ENCODE measurements at regions not wholly inside any gene's neighbourhood (a gene's known extent, or its start where the extent isn't known, plus 50 kb on each side); places are given as distances from the start of the nearest gene placed in this dataset.

DNA sequence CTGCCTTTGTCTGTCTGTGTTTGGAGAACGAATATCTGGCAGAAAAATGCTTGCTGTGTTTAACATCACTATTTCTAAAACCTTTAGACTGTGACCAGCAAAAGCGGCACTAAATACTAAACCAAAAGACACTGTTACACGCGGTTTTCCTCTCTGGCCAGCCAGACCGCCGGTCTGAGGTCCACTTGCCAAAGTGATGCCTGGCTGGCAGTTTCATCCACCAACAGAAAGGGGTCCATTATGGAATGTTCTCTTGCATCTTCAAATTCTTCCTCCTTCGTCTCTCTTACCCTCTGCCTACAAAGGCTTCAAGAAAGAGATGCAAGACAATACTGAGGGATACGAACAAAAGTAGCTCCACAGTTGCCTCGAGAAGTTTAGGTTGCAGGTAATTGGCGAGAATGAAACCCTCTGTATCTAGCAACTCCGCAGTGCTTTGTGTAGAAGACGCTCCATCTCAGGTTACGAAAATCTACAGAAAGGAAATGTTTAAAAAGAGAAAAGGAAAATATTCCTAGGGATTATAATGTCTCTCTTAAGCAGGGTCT lies 176.6 kb downstream of the TRIM27 start:
- peaks cover 40% of the 10 kb centered on the region for H3K9me3 Mint-ChIP-seq
- TF ChIP-seq, protein P1, sequence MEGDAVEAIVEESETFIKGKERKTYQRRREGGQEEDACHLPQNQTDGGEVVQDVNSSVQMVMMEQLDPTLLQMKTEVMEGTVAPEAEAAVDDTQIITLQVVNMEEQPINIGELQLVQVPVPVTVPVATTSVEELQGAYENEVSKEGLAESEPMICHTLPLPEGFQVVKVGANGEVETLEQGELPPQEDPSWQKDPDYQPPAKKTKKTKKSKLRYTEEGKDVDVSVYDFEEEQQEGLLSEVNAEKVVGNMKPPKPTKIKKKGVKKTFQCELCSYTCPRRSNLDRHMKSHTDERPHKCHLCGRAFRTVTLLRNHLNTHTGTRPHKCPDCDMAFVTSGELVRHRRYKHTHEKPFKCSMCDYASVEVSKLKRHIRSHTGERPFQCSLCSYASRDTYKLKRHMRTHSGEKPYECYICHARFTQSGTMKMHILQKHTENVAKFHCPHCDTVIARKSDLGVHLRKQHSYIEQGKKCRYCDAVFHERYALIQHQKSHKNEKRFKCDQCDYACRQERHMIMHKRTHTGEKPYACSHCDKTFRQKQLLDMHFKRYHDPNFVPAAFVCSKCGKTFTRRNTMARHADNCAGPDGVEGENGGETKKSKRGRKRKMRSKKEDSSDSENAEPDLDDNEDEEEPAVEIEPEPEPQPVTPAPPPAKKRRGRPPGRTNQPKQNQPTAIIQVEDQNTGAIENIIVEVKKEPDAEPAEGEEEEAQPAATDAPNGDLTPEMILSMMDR (IDR thresholded peaks at IDR 0.05; ENCODE audit: unreplicated experiment in 3 of 3): no peak
- H3K27me3 Mint-ChIP-seq (ENCODE audit: low read depth): peaks cover 92% of the 10 kb centered on the region
- no peaks in the 10 kb centered on the region for H3K4me1 Mint-ChIP-seq
- peaks cover 9% of the 10 kb centered on the region for H3K36me3 Mint-ChIP-seq (ENCODE audit: low read depth)
- peak overlapping the region in 1 of 3 experiments; percentile 31 for H3K4me3 Mint-ChIP-seq
- H3K27ac Mint-ChIP-seq: no peak overlapping the region

DNA sequence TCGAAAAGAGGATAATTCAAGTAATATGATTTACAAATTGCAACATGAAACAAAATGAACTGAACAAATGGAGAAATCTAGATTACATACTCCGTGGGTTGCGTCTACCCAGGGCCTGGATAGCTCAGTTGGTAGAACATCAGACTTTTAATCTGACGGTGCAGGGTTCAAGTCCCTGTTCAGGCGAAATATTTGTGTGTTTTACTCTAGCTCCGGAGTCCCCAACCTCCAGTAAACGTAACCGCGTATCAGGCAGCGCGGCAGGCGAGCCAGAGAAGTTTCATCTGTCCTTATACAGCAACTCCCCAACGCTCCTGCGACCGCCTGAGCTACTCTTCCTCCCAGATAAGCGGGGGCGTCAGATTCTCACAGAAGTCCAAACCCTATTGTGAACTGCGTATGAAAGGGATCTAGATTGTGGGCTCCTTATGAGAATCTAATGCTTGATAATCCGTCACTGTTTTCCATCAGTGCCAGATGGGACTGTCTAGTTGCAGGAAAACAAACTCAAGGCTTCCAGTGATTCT lies 176.1 kb downstream of the TRIM27 start:
- Mint-ChIP-seq H3K27ac (no peak overlapping the region), H3K4me1 (no peaks in the 10 kb centered on the region), H3K27me3 (ENCODE audit: low read depth) (peaks cover 93% of the 10 kb centered on the region), H3K4me3 (peak overlapping the region in 1 of 3 experiments; percentile 31), H3K36me3 (ENCODE audit: low read depth) (peaks cover 9% of the 10 kb centered on the region), H3K9me3 (peaks cover 40% of the 10 kb centered on the region)
- TF ChIP-seq, protein P1 (IDR thresholded peaks at IDR 0.05; ENCODE audit: unreplicated experiment in 3 of 3): no peak

DNA sequence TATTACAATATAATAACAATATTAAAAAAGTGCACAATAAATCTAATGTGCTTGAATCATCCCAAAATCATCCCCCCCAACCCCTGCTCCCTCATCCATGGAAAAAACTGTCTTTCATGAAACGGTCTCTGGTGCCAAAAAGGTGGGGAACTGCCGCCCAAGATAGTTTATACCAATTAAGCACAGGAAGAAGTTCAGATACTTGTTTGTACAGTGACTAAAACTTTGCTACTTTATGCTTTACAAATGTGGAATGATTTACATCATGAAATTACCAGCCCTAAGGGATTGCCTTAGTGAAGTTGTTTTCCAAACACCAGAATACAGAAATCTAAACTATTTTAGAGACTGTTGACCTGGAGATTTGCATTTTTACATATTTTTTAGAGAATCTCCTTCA lies 175.6 kb downstream of the TRIM27 start:
- no peak overlapping the region for H3K4me3 Mint-ChIP-seq
- peaks cover 9% of the 10 kb centered on the region for H3K36me3 Mint-ChIP-seq (ENCODE audit: low read depth)
- peaks cover 40% of the 10 kb centered on the region for H3K9me3 Mint-ChIP-seq

DNA sequence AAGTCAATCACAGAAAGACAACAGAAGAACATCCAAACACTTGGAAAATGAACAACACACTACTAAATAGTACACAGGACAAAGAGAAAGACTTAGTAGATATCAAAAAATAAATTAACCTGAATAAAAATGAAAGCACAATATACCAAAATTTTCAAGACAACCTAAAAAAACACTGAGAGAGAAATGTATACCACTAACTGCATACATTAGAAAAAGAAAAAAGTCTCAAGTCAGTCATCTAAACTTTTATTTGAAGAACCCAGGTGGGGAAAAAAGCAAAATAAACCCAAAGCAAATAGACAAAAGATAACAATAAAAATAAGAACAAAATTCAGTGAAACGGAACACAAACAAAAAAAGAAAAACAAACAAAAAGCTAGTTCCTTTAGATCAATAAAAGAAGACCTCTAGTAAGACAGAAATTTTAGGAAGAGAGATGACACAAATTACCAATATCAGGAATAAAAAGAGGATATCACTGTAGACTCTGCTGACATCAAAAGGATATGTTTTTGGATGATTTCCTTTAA lies 172.8 kb downstream of the TRIM27 start:
- TF ChIP-seq, protein P1 (IDR thresholded peaks at IDR 0.05; ENCODE audit: unreplicated experiment in 3 of 3): no peak
- H3K27ac Mint-ChIP-seq: no peak overlapping the region
- H3K4me3 Mint-ChIP-seq: no peak overlapping the region
- H3K36me3 Mint-ChIP-seq (ENCODE audit: low read depth): peaks cover 9% of the 10 kb centered on the region
- no peaks in the 10 kb centered on the region for H3K4me1 Mint-ChIP-seq
- peaks cover 33% of the 10 kb centered on the region for H3K9me3 Mint-ChIP-seq
- peaks cover 89% of the 10 kb centered on the region for H3K27me3 Mint-ChIP-seq (ENCODE audit: low read depth)

More for the DNA sequence above, 175.6 kb downstream of the TRIM27 start:
- TF ChIP-seq, protein P1 (IDR thresholded peaks at IDR 0.05; ENCODE audit: unreplicated experiment in 3 of 3): no peak
- H3K27me3 Mint-ChIP-seq (ENCODE audit: low read depth): peaks cover 91% of the 10 kb centered on the region
- H3K4me1 Mint-ChIP-seq: no peaks in the 10 kb centered on the region
- no peak overlapping the region for H3K27ac Mint-ChIP-seq

DNA sequence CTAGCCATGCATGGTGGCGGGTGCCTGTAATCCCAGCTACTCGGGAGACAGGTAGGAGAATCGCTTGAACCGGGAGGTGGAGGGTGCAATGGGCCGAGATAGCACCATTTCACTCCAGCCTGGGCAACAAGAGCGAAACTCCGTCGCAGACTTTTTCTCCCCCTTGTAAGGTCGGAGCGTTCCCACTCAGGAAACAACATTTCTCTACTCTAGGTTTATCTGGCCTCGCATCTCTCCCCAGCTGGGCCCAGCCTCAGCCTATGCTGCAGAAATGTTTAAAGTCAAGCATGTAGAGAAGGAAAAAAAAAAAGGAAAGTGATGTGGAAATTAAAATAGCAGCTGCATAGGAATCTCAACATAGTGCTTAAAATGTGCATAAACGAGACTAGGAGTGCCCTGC lies 172.3 kb downstream of the TRIM27 start:
- Mint-ChIP-seq H3K4me1 (no peaks in the 10 kb centered on the region), H3K4me3 (no peak overlapping the region), H3K9me3 (peaks cover 33% of the 10 kb centered on the region), H3K27ac (no peak overlapping the region), H3K36me3 (ENCODE audit: low read depth) (peaks cover 9% of the 10 kb centered on the region), H3K27me3 (ENCODE audit: low read depth) (peaks cover 87% of the 10 kb centered on the region)
- TF ChIP-seq, protein P1 (IDR thresholded peaks at IDR 0.05; ENCODE audit: unreplicated experiment in 3 of 3): no peak

DNA sequence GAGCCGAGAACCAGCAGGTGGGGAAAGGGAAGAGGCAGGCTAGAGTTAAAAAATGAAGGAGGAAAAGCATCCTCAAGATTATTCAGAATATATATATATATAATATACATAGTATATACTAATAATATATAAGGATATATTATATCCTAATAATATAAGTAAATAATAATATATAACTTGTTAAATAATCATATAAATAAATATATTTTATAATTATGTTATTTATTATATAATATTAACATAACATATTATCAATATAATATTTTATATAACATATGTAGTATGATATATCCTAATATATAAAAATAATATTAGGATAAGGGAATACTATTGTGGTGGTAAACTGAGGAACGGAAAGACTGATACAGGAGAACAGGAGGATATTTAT lies 171.8 kb downstream of the TRIM27 start:
- H3K4me1 Mint-ChIP-seq: no peaks in the 10 kb centered on the region
- H3K4me3 Mint-ChIP-seq: no peak overlapping the region
- peaks cover 9% of the 10 kb centered on the region for H3K36me3 Mint-ChIP-seq (ENCODE audit: low read depth)
- H3K9me3 Mint-ChIP-seq: peaks cover 33% of the 10 kb centered on the region
- no peak overlapping the region for H3K27ac Mint-ChIP-seq
- H3K27me3 Mint-ChIP-seq (ENCODE audit: low read depth): peaks cover 87% of the 10 kb centered on the region
- TF ChIP-seq, protein P1 (IDR thresholded peaks at IDR 0.05; ENCODE audit: unreplicated experiment in 3 of 3): no peak
